ENCODE measurements at regions not wholly inside any gene's neighbourhood (a gene's known extent, or its start where the extent isn't known, plus 50 kb on each side); places are given as distances from the start of the nearest gene placed in this dataset.
"Not testable (repeated sequence)": the region's sequence is repeated elsewhere in the genome, so short reads cannot be mapped to it uniquely, and the experiment has no call there.

DNA sequence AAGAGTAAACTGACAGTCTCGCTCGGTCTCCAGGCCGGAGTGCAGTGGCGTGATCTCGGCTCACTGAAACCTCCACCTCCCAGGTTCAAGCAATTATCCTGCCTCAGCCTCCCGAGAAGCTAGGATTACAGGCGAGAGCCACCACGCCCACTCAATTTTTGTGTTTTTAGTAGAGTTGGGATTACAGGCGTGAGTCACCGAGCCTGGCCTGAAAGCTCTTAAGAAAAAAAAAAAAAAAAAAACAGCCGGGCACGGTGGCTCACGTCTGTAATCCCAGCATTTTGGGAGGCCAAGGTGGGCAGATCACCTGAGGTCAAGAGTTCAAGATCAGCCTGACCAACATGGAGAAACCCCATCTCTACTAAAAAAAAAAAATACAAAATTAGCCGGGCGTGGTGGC, 55.3 kb upstream of the THOC2 start:
- DNase-seq (ENCODE audit: low read depth): not testable (repeated sequence)

DNA sequence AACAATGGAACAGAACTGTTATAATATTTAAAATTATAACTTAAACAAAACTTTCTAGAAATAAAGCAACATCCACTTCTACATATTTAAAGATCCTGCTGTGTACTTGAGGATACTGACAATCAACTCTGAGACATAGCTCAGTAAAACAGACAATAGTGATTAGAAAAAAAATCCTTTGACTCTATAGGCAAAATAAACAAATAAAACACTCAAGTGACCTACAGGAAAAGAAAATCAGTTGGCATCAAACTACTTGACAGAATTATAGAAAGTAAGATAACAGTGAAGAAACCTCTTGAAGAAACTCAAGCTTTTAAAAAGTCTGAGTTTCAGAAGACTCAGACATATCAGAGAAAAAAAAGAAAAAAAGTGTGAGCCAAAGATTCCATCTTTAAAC, 55.9 kb upstream of the THOC2 start:
- DNase-seq (ENCODE audit: low read depth): no peak

DNA sequence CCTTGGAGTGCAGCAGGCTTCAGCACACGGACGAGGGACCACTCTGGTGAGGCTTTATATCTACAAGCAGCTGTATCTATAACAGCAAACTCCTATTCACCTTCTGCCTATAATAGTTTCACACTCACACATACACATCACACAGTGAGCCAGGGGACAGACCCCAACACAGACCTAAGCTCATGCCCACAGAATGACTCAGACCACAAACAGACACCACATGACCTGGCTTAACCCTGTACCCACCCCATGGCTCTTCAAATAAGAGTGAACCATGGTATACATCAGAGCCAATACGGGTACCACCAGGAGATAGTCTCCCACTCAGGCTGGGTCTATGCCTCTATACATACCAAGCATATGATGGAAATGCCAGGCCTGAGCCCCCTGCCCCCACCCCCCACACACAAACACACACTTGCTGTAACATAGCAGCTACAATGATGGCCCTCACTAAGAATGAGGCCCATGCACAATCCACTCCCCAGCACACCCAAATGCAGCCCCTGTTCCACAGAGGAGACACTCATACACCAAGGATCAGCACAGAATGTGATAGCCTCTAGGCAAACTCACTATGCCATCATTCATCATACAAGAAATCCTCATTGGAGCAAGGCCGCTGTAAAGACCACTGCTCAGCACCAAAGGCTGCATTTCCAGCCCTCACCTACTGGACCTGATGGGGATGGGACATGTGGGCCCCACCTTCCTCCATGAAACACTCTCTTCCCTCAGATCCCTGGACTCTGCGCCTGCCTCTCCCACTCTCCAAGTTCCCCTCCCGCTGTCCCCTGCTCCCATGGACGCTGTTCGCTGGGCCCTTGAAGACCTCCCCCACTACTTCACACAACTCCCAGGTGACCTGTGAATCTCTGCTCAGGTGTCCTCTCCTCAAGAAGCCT, 62.1 kb upstream of the XIAP start:
- DNase-seq (ENCODE audit: low read depth): no peak

DNA sequence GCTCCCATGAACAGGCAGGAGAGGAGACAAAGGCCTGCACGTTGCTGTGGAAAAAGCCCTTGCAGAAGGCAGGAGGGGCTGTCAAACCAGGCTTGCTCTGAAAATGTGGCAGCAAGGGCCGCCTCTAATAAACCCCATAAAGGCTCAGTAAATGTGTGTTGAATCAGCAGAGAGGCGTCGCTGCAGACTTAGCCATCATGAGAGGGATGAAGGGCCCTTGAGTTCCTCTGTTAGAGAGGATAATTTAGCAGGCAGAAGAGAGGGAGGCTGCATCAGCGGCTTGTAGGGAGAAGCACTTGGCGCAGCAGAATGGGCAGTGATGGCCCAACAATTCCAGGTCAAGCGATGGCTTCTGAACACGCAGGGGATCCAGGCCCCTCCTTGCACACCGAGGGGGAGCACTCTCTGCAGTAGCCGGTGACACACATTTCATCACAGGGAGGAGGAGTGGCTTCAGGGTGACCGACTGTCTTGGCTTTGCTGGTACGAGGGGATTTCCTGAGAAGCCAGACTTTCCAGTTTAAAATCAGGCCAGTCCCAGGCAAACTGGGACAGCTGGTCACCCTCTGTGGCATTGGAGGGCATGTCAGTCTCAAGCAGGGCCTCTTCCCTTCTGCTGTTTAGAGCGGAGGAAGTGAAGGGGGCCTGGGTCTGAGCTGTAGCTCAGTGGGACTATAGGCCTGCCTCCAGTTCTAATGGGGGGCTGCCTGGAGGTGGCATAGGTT, 61.0 kb upstream of the XIAP start:
- DNase-seq (ENCODE audit: low read depth): not testable (repeated sequence)

DNA sequence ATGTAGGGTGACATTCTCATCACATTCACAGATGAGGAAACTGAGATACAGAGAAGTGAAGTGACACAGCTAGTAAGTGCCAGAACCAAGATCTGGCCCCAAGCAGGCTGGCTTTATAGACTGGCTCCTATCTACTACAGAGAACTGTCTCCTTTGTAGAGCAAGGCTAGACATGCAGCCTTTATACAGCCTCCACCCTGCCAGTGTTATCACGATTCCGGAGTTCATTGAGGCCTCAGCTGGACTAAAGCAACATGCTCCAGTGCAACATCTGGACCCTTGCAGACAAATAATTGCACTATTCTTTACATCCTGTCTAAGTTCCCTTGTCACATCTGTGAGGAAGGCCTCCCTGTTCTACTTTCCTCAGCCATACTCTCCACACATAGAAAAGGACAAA, 58.0 kb upstream of the XIAP start:
- DNase-seq (ENCODE audit: low read depth): no peak

DNA sequence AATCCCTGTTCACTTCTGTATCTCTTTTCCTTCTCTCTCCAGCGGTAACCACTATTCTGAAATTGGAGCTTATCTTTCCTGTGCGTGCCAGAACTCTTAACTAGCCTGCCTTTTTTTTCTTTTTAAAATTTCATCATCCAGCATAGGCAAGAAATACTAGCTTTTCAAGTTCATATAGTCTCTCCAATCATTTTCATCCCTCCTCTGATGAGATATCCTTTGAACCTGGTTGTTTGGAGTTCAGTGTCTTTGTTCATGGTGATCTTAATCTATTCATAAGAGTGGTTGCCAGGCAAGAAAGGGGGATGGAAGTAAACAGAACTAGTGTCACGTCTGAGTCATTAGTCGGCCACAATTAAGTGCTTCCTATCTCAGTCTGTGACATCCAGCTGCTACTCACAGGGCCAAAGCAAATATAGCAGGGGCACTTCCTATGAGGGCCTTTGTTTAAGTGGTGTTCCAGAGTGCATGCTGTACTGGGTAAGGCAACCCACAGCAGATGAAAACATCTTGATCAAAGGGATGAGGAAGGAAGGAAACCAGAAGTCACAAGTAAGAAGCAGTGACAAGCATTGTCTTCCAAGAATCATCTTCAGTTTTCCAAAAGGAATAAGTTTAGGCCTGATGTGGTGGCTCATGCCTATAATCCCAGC, 56.4 kb upstream of the XIAP start:
- peak; percentile 47 for DNase-seq (ENCODE audit: low read depth)

DNA sequence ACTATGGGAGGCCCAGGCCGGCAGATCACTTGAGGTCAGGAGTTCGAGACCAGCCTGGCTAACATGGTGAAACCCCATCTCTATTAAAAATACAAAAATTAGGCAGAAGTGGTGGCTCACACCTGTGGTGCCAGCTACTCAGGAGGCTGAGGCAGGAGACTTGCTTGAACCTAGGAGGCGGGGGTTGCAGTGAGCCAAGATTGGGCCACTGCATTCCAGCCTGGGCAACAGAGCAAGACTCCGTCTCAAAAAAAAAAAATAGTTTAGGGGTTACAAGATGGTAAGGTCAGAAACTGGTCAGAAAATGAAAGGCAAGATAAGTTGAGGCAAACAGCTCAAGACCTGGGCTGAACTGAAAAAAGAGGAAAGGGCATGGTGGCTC, 55.9 kb upstream of the XIAP start:
- not testable (repeated sequence) for DNase-seq (ENCODE audit: low read depth)

DNA sequence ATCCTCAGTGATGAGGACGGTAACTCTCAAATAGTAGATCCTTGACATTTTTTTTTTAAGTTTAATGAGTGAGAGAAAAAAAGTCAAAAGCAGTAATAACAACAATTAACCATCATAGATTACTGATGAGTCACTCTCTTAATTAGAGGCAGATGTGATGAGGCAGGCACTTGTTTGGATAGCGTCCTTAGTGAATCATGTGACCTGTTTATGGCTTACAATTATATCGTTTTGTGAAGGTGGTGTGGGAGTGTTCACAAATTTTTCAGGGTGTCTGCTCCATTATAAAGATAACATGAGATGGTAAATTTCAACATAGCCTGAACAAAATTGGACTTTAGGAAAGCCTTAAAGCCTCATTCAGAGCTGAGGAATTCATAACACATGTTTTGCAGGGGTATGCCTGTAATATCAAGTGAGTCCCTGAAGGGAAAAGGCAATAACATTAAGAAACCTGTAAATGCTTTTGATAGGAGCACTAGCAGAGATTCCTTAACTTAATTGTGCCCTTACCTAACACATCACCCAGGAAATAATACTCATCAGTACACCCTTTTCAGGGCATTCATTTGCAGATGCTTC, 51.9 kb upstream of the XIAP start:
- DNase-seq (ENCODE audit: low read depth): peak; percentile 28

DNA sequence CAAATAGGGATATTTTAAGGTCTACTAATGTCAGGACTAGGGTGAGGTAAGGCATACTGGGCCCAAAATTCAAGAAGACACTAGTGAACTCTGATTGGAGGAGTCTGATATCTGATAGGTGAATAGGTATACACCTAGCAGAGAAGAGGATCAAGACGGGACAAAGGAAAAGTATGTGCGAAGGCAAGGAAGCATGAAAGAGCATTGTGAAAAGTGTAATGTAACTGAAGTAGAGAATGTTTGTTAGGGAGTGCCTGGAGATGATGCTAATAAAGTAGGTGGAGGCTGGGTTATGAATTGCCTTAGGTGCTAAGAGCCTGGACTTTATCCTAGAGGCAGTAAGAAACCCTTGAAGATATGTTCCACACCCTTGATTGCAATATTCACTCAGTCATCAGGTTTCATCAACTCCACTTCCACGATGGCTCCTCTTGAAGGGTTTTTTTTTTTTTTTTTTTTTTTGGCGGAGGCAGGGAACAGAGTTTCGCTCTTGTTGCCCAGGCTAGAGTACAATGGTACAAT, 49.9 kb upstream of the XIAP start:
- no peak for DNase-seq (ENCODE audit: low read depth)

Data from GM04503 (cell line).